ENCODE measurements at regions not wholly inside any gene's neighbourhood (a gene's known extent, or its start where the extent isn't known, plus 50 kb on each side); places are given as distances from the start of the nearest gene placed in this dataset.
A peak's percentile ranks its signal among the peaks of the same experiment; 100 is the strongest.

DNA sequence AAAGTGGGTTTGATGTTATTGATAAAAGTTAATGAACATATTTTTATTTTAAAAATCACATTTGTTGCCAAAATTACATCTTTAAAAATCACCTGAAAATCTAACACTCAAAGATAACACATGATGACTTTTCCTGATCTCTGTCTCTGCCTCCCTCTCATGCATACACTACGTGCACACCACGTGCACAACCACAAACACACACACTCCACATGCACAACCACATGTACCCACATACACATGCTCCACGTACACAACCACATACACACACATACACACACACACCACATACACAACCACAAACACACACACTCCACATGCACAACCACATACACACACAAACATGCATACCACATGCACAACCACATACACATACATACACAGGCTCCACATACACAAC is 61.8 kb upstream of the TMEM132C start:
- H3K27ac Mint-ChIP-seq: no peak overlapping the region
- Histone ChIP-seq H3K79me2 (ENCODE audit: insufficient read depth, low read length) (no peaks in the 10 kb centered on the region; the same call in 1 of the 2 replicates), H3K4me2 (ENCODE audit: insufficient read depth, insufficient read length, low read length) (no peak overlapping the region), H3K23ac (ENCODE audit: insufficient read length, low read depth, low read length) (no peak overlapping the region), H3K18ac (ENCODE audit: insufficient read length, low read depth, low read length) (no peak overlapping the region), H2BK15ac (ENCODE audit: low read depth, low read length) (no peak overlapping the region), H2BK20ac (ENCODE audit: low read depth, low read length, poor library complexity, severe bottlenecking) (no peak overlapping the region), H3K27me3 (ENCODE audit: insufficient read depth, low read length) (no peaks in the 10 kb centered on the region), H3K9me3 (ENCODE audit: control insufficient read depth, low read depth, low read length) (peaks cover 5% of the 10 kb centered on the region), H3K4ac (ENCODE audit: low read depth, low read length) (no peak overlapping the region), H4K20me1 (ENCODE audit: control insufficient read depth, insufficient read depth, insufficient read length) (no peaks in the 10 kb centered on the region), H3T11ph (ENCODE audit: low read length) (no peak overlapping the region), H3K56ac (ENCODE audit: insufficient read length, low read depth, low read length) (no peak overlapping the region), H3K9ac (ENCODE audit: extremely low read depth, insufficient read length, low read length) (no peak overlapping the region), H3K4me1 (ENCODE audit: insufficient read depth, low read length) (no peaks in the 10 kb centered on the region), H3K23me2 (ENCODE audit: insufficient read length, low read depth, low read length, poor library complexity, severe bottlenecking) (no peaks in the 10 kb centered on the region), H2BK12ac (ENCODE audit: insufficient read length, low read depth, low read length) (no peak overlapping the region), H2AK5ac (ENCODE audit: insufficient read length, low read length) (no peak overlapping the region), H4K5ac (ENCODE audit: insufficient read length, low read depth, low read length) (no peak overlapping the region), H4K91ac (ENCODE audit: insufficient read length, low read depth, low read length) (no peak overlapping the region), H3K14ac (ENCODE audit: insufficient read depth, low read length) (no peak overlapping the region), H2BK5ac (ENCODE audit: insufficient read length, low read length) (no peak overlapping the region), H4K8ac (replicated peaks; ENCODE audit: insufficient read length, low read depth, low read length) (peak overlapping the region; percentile 10), H3K79me1 (ENCODE audit: insufficient read depth, low read depth, low read length, poor library complexity, severe bottlenecking) (no peaks in the 10 kb centered on the region), H3K27ac (ENCODE audit: insufficient read length, low read depth, low read length) (no peak overlapping the region), H2AFZ (ENCODE audit: low read length) (no peak overlapping the region), H2BK120ac (ENCODE audit: low read depth, low read length, poor library complexity, severe bottlenecking) (no peak overlapping the region)
- H3K9me3 Mint-ChIP-seq: peaks cover 13 to 33% of the 10 kb centered on the region in 2 experiments
- no peak overlapping the region for H3K4me3 Mint-ChIP-seq
- no CpG with 5 or more reads among the region's 3 CpGs for WGBS (ENCODE audit: extremely low coverage, insufficient read length, low lambda C conversion rate)
- DNase-seq: no peak
- TF ChIP-seq, protein P1, sequence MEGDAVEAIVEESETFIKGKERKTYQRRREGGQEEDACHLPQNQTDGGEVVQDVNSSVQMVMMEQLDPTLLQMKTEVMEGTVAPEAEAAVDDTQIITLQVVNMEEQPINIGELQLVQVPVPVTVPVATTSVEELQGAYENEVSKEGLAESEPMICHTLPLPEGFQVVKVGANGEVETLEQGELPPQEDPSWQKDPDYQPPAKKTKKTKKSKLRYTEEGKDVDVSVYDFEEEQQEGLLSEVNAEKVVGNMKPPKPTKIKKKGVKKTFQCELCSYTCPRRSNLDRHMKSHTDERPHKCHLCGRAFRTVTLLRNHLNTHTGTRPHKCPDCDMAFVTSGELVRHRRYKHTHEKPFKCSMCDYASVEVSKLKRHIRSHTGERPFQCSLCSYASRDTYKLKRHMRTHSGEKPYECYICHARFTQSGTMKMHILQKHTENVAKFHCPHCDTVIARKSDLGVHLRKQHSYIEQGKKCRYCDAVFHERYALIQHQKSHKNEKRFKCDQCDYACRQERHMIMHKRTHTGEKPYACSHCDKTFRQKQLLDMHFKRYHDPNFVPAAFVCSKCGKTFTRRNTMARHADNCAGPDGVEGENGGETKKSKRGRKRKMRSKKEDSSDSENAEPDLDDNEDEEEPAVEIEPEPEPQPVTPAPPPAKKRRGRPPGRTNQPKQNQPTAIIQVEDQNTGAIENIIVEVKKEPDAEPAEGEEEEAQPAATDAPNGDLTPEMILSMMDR (conservative IDR thresholded peaks at IDR 0.05): no peak
- H3K36me3 Mint-ChIP-seq (ENCODE audit: insufficient read depth in 1 of 3, low read depth in 3 of 3): peaks cover 2 to 12% (median 3%) of the 10 kb centered on the region in 3 experiments; a peak in 5 of 7 replicates
- H3K4me1 Mint-ChIP-seq: no peaks in the 10 kb centered on the region
- peaks cover 10% of the 10 kb centered on the region for H3K27me3 Mint-ChIP-seq (ENCODE audit: low read depth)

Measured in H9 (cell line).